ENCODE measurements at regions not wholly inside any gene's neighbourhood (a gene's known extent, or its start where the extent isn't known, plus 50 kb on each side); places are given as distances from the start of the nearest gene placed in this dataset.

GRCh38 chr16:7044331-7044730 is 288.3 kb upstream of the RBFOX1 start:
- TF ChIP-seq POLR2A (IDR thresholded peaks at IDR 0.05; ENCODE audit: low read depth, low read length) (no peak), POLR2AphosphoS5 (IDR thresholded peaks at IDR 0.05; ENCODE audit: low read depth, low read length) (no peak), TAF1 (IDR thresholded peaks at IDR 0.05; ENCODE audit: borderline replicate concordance, low read depth, low read length) (no peak)

Data from GM12892 (cell line).